H9 (cell line): ENCODE measurements at regions not wholly inside any gene's neighbourhood (a gene's known extent, or its start where the extent isn't known, plus 50 kb on each side); places are given as distances from the start of the nearest gene placed in this dataset.

Experiments
- DNase-seq: peaks from one replicate; pipeline ENCODE4 v3.0.0-alpha.2; 2017
- H2AFZ ChIP-seq: one replicate; pipeline ENCODE4 v1.6.1; 2013; ENCODE audit warnings: mild to moderate bottlenecking, low read length, control low read depth, moderate library complexity
- H2AK5ac ChIP-seq: 2 replicates; pipeline ENCODE4 v1.6.1; 2013; ENCODE audit warnings: low read length, control low read depth, mixed read lengths; ENCODE audit not compliant: insufficient read length
- H2BK120ac ChIP-seq: one replicate; pipeline ENCODE4 v1.6.1; 2013; ENCODE audit warnings: low read depth, mild to moderate bottlenecking, low read length, control low read depth, inconsistent platforms; ENCODE audit not compliant: poor library complexity, severe bottlenecking
- H2BK12ac ChIP-seq: 2 replicates; pipeline ENCODE4 v1.6.1; 2013; ENCODE audit warnings: low read length, control low read depth, mixed read lengths, low read depth; ENCODE audit not compliant: insufficient read length
- H2BK15ac ChIP-seq: 2 replicates; pipeline ENCODE4 v1.6.1; 2013; ENCODE audit warnings: low read depth, low read length, control low read depth
- H2BK20ac ChIP-seq: one replicate; pipeline ENCODE4 v1.6.1; 2013; ENCODE audit warnings: low read depth, mild to moderate bottlenecking, low read length, control low read depth, inconsistent platforms; ENCODE audit not compliant: poor library complexity, severe bottlenecking
- H2BK5ac ChIP-seq: 2 replicates; pipeline ENCODE4 v1.6.1; 2013; ENCODE audit warnings: low read length, control low read depth, mixed read lengths; ENCODE audit not compliant: insufficient read length
- H3K14ac ChIP-seq: 2 replicates; pipeline ENCODE4 v1.6.1; 2013; ENCODE audit warnings: low read length, control low read depth; ENCODE audit not compliant: insufficient read depth
- H3K18ac ChIP-seq: 2 replicates; pipeline ENCODE4 v1.6.1; 2013; ENCODE audit warnings: low read depth, mild to moderate bottlenecking, mixed read lengths, low read length, control low read depth; ENCODE audit not compliant: insufficient read length
- H3K23ac ChIP-seq: 2 replicates; pipeline ENCODE4 v1.6.1; 2013; ENCODE audit warnings: low read length, control low read depth, mixed read lengths, low read depth; ENCODE audit not compliant: insufficient read length
- H3K23me2 ChIP-seq: 2 replicates; pipeline ENCODE4 v1.6.1; 2013; ENCODE audit warnings: low read depth, mild to moderate bottlenecking, mixed read lengths, low read length, control low read depth; ENCODE audit not compliant: insufficient read length, poor library complexity, severe bottlenecking
- H3K27ac ChIP-seq: 2 replicates; pipeline ENCODE4 v1.5.1; 2013; ENCODE audit warnings: low read length, control low read depth, mixed read lengths, low read depth; ENCODE audit not compliant: insufficient read length
- H3K27me3 ChIP-seq: 2 replicates; pipeline ENCODE4 v1.6.1; 2013; ENCODE audit warnings: low read length, control low read depth, inconsistent platforms; ENCODE audit not compliant: insufficient read depth
- H3K4ac ChIP-seq: 2 replicates; pipeline ENCODE4 v1.6.1; 2013; ENCODE audit warnings: low read depth, mild to moderate bottlenecking, control low read depth, inconsistent platforms, low read length, moderate library complexity
- H3K4me1 ChIP-seq: 2 replicates; pipeline ENCODE4 v1.6.1; 2013; ENCODE audit warnings: low read length, control low read depth, inconsistent platforms; ENCODE audit not compliant: insufficient read depth
- H3K4me2 ChIP-seq: 2 replicates; pipeline ENCODE4 v1.6.1; 2013; ENCODE audit warnings: low read length, control low read depth, mixed read lengths; ENCODE audit not compliant: insufficient read length, insufficient read depth
- H3K56ac ChIP-seq: 2 replicates; pipeline ENCODE4 v1.6.1; 2013; ENCODE audit warnings: low read depth, mild to moderate bottlenecking, mixed read lengths, low read length, control low read depth; ENCODE audit not compliant: insufficient read length
- H3K79me1 ChIP-seq: 2 replicates; pipeline ENCODE4 v1.6.1; 2013; ENCODE audit warnings: low read depth, mild to moderate bottlenecking, moderate library complexity, low read length, control low read depth, inconsistent platforms; ENCODE audit not compliant: insufficient read depth, poor library complexity, severe bottlenecking
- H3K79me2 ChIP-seq: 2 replicates; pipeline ENCODE4 v1.6.1; 2013; ENCODE audit warnings: low read length, control low read depth, inconsistent platforms; ENCODE audit not compliant: insufficient read depth
- H3K9ac ChIP-seq: 2 replicates; pipeline ENCODE4 v1.6.1; 2013; ENCODE audit warnings: low read length, control low read depth, mixed read lengths; ENCODE audit not compliant: insufficient read length; ENCODE audit errors: extremely low read depth
- H3K9me3 ChIP-seq: one replicate; pipeline ENCODE4 v1.6.1; 2013; ENCODE audit warnings: low read depth, low read length, inconsistent platforms; ENCODE audit not compliant: control insufficient read depth
- H3T11ph ChIP-seq: one replicate; pipeline ENCODE4 v1.6.1; 2013; ENCODE audit warnings: mild to moderate bottlenecking, low read length, control low read depth, inconsistent platforms
- H4K20me1 ChIP-seq: one replicate; pipeline ENCODE4 v1.6.1; 2013; ENCODE audit not compliant: control insufficient read depth, insufficient read length, insufficient read depth
- H4K5ac ChIP-seq: 2 replicates; pipeline ENCODE4 v1.6.1; 2013; ENCODE audit warnings: low read depth, mild to moderate bottlenecking, mixed read lengths, low read length, control low read depth; ENCODE audit not compliant: insufficient read length
- H4K8ac ChIP-seq: replicated peaks from 2 replicates; pipeline ENCODE4 v1.6.1; 2013; ENCODE audit warnings: low read length, control low read depth, mixed read lengths, low read depth; ENCODE audit not compliant: insufficient read length
- H4K91ac ChIP-seq: 2 replicates; pipeline ENCODE4 v1.6.1; 2013; ENCODE audit warnings: low read depth, mild to moderate bottlenecking, moderate library complexity, mixed read lengths, low read length, control low read depth; ENCODE audit not compliant: insufficient read length
- H3K27ac Mint-ChIP-seq, 3 experiments: 2 replicates in 2 of 3; 3 replicates in 1 of 3; pipeline ENCODE4 v1.8.0; 2020 to 2021; ENCODE audit warnings: mixed read lengths in 3 of 3, mild to moderate bottlenecking in 1 of 3, moderate library complexity in 1 of 3
- H3K27me3 Mint-ChIP-seq: 2 replicates; pipeline ENCODE4 v1.8.0; 2021; ENCODE audit warnings: low read depth, mild to moderate bottlenecking, moderate library complexity, mixed read lengths
- H3K36me3 Mint-ChIP-seq, 3 experiments: 2 replicates in 2 of 3; 3 replicates in 1 of 3; pipeline ENCODE4 v1.8.0; 2020 to 2021; ENCODE audit warnings: low read depth in 3 of 3, mixed read lengths in 3 of 3; ENCODE audit not compliant: insufficient read depth in 1 of 3
- H3K4me1 Mint-ChIP-seq, 2 experiments: 2 replicates each; pipeline ENCODE4 v1.8.0; 2020; ENCODE audit warnings: mixed read lengths in 2 of 2
- H3K4me3 Mint-ChIP-seq, 2 experiments: 2 replicates in 1 of 2; 3 replicates in 1 of 2; pipeline ENCODE4 v1.8.0; 2020 to 2021; ENCODE audit warnings: mild to moderate bottlenecking in 2 of 2, mixed read lengths in 2 of 2, moderate library complexity in 1 of 2
- H3K9me3 Mint-ChIP-seq, 2 experiments: 2 replicates in 1 of 2; 3 replicates in 1 of 2; pipeline ENCODE4 v1.8.0; 2020; ENCODE audit warnings: mild to moderate bottlenecking in 2 of 2, mixed read lengths in 2 of 2, moderate library complexity in 1 of 2
- CTCF ChIP-seq: fragments of 200-600 bp; sonication (generic); conservative IDR thresholded peaks from 3 replicates; pipeline ENCODE4 v1.8.0; 2021; ENCODE audit warnings: antibody characterized with exemption, mild to moderate bottlenecking
- whole genome bisulfite sequencing: extraction: QIAGEN DNeasy Blood & Tissue Kit; methylation state at CpG from one replicate; pipeline ENCODE4 v1.1.7; 2013; ENCODE audit warnings: missing lambda C conversion rate, low lambda C conversion rate, mixed read lengths; ENCODE audit not compliant: insufficient read length; ENCODE audit errors: extremely low coverage; 5-methylcytosine and 5-hydroxymethylcytosine counted together

GRCh38 chr4:111014537-111014936, 391.7 kb upstream of the PITX2 start:
- H2BK15ac ChIP-seq, result no peak overlapping the region
- no peak overlapping the region for H3K4me3 Mint-ChIP-seq
- H3K79me2 ChIP-seq, result no peaks in the 10 kb centered on the region
- H3K4me1 Mint-ChIP-seq, result peaks cover 0 to 4% of the 10 kb centered on the region in 2 experiments; a peak in 2 of 4 replicates
- H3K23ac ChIP-seq, result no peak overlapping the region
- H3K4me1 ChIP-seq, result no peaks in the 10 kb centered on the region; the same call in 1 of the 2 replicates
- H3K27me3 Mint-ChIP-seq, result no peaks in the 10 kb centered on the region
- H2AK5ac ChIP-seq, result no peak overlapping the region
- no peaks in the 10 kb centered on the region for H3K79me1 ChIP-seq
- no peaks in the 10 kb centered on the region for H3K36me3 Mint-ChIP-seq
- TF ChIP-seq CTCF, result no peak
- H2BK20ac ChIP-seq, result no peak overlapping the region
- no peak overlapping the region for H2BK120ac ChIP-seq
- no peaks in the 10 kb centered on the region for H3K23me2 ChIP-seq
- WGBS, result no CpG with 5 or more reads among the region's 1 CpG
- H3K27ac ChIP-seq, result no peak overlapping the region
- no peak overlapping the region for H3K14ac ChIP-seq
- H2BK5ac ChIP-seq, result no peak overlapping the region
- H3K4me2 ChIP-seq, result no peak overlapping the region
- no peak overlapping the region for H4K91ac ChIP-seq
- no peak overlapping the region for H3K9ac ChIP-seq
- no peak overlapping the region for H2BK12ac ChIP-seq
- H2AFZ ChIP-seq, result no peak overlapping the region
- no peak overlapping the region for H3K27ac Mint-ChIP-seq
- no peak for DNase-seq
- no peak overlapping the region for H4K5ac ChIP-seq
- no peaks in the 10 kb centered on the region for H3K9me3 ChIP-seq
- H4K20me1 ChIP-seq, result no peaks in the 10 kb centered on the region
- no peak overlapping the region for H3K18ac ChIP-seq
- H3T11ph ChIP-seq, result no peak overlapping the region
- H3K4ac ChIP-seq, result no peak overlapping the region
- no peaks in the 10 kb centered on the region for H3K9me3 Mint-ChIP-seq
- no peak overlapping the region for H3K56ac ChIP-seq
- H3K27me3 ChIP-seq, result no peaks in the 10 kb centered on the region
- no peak overlapping the region for H4K8ac ChIP-seq
